ENCODE measurements at regions not wholly inside any gene's neighbourhood (a gene's known extent, or its start where the extent isn't known, plus 50 kb on each side); places are given as distances from the start of the nearest gene placed in this dataset.

DNA sequence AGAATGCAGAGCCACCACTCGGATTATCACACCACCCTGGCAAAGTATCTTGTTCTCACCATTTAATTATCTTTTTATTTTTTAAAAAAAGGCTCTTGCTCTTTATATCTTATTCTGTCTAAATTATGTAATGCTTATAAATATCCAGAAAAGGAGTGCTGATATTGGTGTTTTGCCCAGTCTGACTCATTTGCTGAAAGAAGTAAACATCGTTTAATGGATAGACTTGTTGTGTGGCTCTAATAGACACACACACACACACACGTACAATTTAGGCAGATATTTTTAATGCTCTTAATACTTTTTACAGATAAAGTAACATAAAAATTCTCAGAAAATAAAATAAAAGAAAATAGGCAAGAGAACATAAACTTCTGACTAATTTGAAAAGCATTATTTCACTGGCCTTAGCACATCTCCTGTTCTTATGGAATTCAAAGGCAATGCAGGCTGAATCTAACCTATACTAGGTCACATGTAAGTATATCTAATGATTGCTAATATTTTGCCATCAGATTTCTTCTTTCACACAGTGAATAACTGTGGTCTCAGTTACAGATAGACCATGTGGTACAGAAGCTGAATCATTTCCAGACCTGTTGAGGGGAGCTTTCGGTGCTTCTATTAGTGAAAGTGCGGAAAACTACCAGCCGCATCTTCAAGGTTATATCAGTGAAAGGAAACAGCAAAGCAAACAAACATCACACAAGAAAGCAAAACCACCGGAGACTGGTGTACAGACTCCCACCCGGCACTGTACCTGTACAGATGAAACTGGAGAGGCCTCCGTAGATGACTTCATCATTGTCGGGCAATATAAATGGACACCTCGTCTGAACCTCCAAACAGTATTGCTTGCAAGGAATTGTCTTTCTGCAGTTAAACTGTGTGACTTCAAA, 642.1 kb upstream of the ARGLU1 start:
- peak; percentile 3 for DNase-seq (ENCODE audit: low read depth)

GRCh38 chr13:107208889-107209288, 641.0 kb upstream of the ARGLU1 start:
- no peak for DNase-seq (ENCODE audit: low read depth)

- peak; percentile 30 for DNase-seq (ENCODE audit: low read depth)
These were observed 637.6 kb upstream of the ARGLU1 start for GRCh38 chr13:107205318-107206104.

GRCh38 chr13:107203146-107203847, 635.4 kb upstream of the ARGLU1 start:
- no peak for DNase-seq (ENCODE audit: low read depth)

GRCh38 chr13:107202371-107203023, 634.6 kb upstream of the ARGLU1 start:
- no peak for DNase-seq (ENCODE audit: low read depth)

DNA sequence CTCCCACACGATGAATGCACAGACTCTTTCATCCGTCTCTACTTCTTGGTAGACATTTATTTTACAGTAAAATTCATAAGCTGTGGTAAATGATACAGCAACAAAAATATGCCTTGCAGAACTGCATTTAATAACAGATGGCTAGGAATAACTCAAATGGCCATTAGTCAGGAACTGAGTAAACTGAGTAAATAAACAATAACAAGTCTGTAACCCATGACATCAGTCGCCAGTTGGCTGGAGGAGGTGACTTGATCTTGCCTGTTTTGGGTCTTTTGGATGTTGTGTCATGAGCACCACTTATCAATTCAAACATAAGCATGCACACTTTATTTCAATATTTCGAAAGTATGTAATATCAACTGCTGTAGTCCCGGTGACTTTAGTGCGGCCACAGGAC, 632.6 kb upstream of the ARGLU1 start:
- no peak for DNase-seq (ENCODE audit: low read depth)

DNA sequence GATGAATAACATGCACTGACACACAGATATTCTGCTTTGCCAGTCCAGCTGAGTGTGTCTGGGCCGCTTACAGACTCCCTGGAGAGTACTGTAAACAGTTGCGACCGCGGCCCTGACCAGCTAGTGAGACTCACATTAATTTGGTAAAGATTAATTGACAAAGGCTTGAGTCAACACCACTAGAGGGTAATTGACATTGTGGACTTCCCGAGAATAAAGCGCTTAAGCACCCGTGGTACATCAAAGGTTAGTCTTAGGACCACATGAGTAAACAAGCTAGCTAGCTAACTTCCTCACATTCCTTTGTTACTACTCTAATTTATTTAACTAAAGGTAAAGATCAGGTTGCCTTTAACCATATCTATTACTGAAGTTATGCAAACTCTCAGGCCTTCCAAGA, 624.4 kb upstream of the ARGLU1 start:
- no peak for DNase-seq (ENCODE audit: low read depth)

DNA sequence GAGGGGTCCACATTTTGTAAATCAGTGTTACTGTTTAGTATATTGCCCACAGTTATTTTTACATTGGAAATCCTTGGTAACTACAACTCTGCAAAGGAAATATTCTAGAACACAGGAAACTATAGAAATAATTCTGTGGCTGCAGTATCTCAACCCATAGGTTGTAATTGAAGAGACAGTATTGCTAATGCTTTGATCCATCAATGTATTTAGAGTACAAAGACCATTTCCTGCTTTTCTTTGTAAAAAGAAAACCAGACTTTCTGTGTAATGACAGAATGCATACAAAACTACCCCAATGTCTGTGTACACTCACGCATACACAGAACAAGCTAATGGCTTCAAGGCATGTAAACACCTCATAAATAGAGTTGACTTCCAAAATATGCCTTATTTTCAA, 622.1 kb upstream of the ARGLU1 start:
- DNase-seq (ENCODE audit: low read depth), result no peak

GRCh38 chr13:107185889-107186288, 618.0 kb upstream of the ARGLU1 start:
- DNase-seq (ENCODE audit: low read depth), result no peak

DNA sequence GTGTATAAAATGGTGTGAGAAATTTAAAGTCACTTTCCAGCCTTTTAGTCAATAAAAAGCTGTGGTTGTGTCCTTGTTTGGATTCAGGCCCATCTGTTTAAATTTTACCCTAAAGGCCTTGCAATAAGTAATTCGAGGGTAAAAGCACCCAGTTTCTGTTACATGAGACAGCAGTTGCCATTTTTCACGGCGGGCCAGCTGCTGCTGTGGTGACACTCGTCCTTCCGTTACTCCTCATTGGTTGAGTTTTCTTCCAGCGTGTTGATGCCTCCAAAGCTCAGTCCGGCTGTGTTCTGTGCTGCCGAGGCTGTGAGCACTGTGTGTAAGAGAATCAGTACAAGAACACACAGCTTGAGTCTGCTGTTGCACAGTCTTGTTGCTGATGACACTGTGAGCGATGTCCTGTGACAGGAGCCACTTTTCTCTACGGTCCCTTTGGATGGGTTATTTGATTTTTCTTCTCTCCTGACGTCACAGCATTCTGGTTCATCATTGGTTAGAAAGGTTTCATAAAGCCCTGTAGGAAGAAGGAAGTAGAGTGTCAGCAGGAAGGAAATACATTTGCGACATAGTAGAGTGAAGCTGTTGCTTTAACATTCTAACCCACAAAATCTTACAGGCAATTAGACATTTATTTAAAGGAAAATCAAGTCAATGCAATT, 602.5 kb upstream of the ARGLU1 start:
- no peak for DNase-seq (ENCODE audit: low read depth)

GRCh38 chr13:107157271-107157670, 589.3 kb upstream of the ARGLU1 start:
- DNase-seq (ENCODE audit: low read depth), result no peak

DNA sequence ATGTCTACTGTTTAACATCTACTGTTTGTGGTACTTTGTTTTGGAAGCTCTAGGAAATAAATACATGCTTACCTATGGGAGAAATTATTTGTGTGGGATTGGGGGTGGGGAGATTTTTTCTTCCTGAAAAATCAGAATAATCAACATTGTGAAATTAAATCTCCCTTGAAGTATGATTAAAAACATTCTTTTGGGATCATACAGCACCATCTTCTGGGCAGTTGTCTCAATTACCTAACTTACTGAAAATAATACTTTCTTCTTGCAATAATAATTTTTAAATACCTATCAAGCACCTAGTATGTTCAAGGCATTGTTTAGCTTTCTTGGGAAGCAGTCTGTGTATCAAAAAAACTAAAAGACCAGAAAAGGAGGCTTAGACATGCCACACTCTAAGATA, 576.5 kb upstream of the ARGLU1 start:
- no peak for DNase-seq (ENCODE audit: low read depth)

GRCh38 chr13:107141767-107142166, 573.8 kb upstream of the ARGLU1 start:
- DNase-seq (ENCODE audit: low read depth), result no peak

DNA sequence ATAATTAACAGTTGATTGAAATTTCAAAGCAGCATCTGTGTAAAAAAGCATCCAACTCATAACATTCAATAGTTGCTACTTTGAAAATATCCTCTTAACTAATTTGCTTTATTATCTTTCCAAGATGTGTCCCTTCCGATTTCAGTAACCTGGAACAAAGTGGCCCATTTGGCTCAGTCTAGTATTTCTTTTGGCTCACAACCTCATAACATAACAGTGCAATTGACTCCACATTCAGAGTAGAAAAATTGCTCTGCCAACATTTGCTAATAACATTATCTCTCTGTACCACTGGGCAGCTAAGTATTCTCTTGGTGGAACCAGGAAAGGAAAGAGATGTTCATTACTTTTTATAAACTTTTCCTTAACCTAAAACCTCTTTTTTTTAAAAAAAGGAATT, 571.1 kb upstream of the ARGLU1 start:
- no peak for DNase-seq (ENCODE audit: low read depth)

DNA sequence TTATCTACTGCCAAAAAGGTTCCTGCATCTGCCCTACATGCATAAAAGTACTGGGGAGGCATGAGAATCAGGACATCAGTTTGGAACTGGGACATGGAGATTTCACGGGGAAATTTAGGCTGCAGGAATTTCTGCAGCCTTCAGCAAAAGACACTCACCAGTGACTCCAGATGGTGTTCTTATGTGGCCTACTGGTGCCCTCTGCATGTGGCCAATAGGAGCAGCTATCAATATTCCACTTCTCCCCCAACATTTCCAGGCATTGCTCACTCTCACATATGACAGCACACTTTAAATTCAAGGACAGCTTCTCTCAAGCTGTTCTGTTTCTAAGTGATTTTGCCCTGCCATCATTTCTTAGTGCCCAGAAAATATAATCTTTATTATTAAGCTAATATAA, 570.5 kb upstream of the ARGLU1 start:
- no peak for DNase-seq (ENCODE audit: low read depth)

- no peak for DNase-seq (ENCODE audit: low read depth)
These were observed 566.0 kb upstream of the ARGLU1 start for GRCh38 chr13:107133950-107134349.

GRCh38 chr13:107130566-107130965, 562.6 kb upstream of the ARGLU1 start:
- DNase-seq (ENCODE audit: low read depth), result no peak

DNA sequence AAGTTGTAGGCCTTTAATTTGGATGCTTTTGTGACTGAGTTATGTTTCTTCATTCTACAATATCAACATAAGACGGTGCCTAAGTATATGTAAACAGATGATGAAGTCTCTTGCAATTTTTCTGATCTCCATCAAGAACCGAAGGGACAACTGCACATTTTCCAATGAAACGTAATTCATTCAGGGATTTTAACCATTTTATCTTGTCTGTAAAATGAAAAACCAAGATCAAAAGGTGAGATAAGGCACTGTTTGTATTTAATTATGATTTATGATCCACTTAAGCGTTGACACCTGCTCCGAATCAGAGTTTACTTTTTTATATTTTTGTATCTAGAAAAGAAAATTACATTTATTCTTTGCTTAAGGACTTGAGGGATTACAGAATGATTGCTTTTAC, 556.8 kb upstream of the ARGLU1 start:
- no peak for DNase-seq (ENCODE audit: low read depth)

DNA sequence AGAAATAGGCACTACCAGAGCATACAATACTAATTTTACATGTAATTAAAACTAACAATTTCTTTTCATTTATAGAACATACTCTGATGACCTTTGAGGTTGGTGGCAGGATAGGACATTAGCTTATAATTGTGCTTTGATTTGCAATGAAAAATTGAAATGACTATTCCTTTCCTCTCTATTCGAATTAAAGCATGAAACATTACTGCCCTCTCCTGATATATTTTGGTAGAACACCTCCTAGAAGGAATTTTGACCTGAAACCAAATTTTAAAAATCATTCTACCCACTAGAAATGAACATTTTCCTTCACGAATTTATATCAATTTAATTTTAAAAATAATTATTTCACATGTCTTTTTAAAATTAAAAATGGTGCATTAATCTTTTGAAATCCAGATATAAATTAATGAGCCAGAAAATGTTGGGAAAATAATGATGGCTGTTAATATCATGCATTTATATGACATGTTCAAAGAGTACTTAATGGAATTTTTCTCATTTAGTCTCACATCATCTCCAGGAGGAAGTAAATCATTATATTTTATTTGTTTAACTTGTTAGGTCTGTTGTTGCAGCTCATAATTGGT, 556.3 kb upstream of the ARGLU1 start:
- DNase-seq (ENCODE audit: low read depth), result peak; percentile 0

GRCh38 chr13:107121793-107122192, 553.9 kb upstream of the ARGLU1 start:
- DNase-seq (ENCODE audit: low read depth), result no peak

All from LHCN-M2 (cell line).